HG02870 (cell line): ENCODE measurements at regions not wholly inside any gene's neighbourhood (a gene's known extent, or its start where the extent isn't known, plus 50 kb on each side); places are given as distances from the start of the nearest gene placed in this dataset.
"Not testable (repeated sequence)": the region's sequence is repeated elsewhere in the genome, so short reads cannot be mapped to it uniquely, and the experiment has no call there.

ENCODE experiments used
- ATAC-seq: cut with Tn5 transposase; IDR thresholded peaks from one replicate; pipeline ENCODE4 v1.9.1; 2021; ENCODE audit warnings: mild to moderate bottlenecking, moderate library complexity; ENCODE audit not compliant: unreplicated experiment

- ATAC-seq: no peak
Measured at GRCh38 chr9:126056312-126057021, 270.2 kb upstream of the MVB12B start.

- ATAC-seq: no peak
Measured at GRCh38 chr9:126057121-126057825, 269.4 kb upstream of the MVB12B start.

- ATAC-seq: no peak
Measured at GRCh38 chr9:126058011-126058531, 268.6 kb upstream of the MVB12B start.

GRCh38 chr9:126058591-126058990 lies 268.0 kb upstream of the MVB12B start:
- no peak for ATAC-seq

- ATAC-seq: no peak
Measured at GRCh38 chr9:126061575-126061974, 265.1 kb upstream of the MVB12B start.

GRCh38 chr9:126062158-126062886 lies 264.3 kb upstream of the MVB12B start:
- ATAC-seq: no peak

GRCh38 chr9:126063326-126063725 lies 263.3 kb upstream of the MVB12B start:
- no peak for ATAC-seq

- ATAC-seq: no peak
Measured at GRCh38 chr9:126066131-126066530, 260.5 kb upstream of the MVB12B start.

- no peak for ATAC-seq
Measured at GRCh38 chr9:126067031-126067734, 259.4 kb upstream of the MVB12B start.

- ATAC-seq: no peak
Measured at GRCh38 chr9:126068534-126069230, 257.9 kb upstream of the MVB12B start.

- ATAC-seq: no peak
Measured at GRCh38 chr9:126069400-126069955, 257.2 kb upstream of the MVB12B start.

GRCh38 chr9:126070058-126070655 lies 256.5 kb upstream of the MVB12B start:
- no peak for ATAC-seq

GRCh38 chr9:126071076-126071750 lies 255.4 kb upstream of the MVB12B start:
- no peak for ATAC-seq

- not testable (repeated sequence) for ATAC-seq
Measured at GRCh38 chr9:126077656-126078055, 249.0 kb upstream of the MVB12B start.

GRCh38 chr9:126080641-126081040 lies 246.0 kb upstream of the MVB12B start:
- no peak for ATAC-seq

GRCh38 chr9:126081746-126082145 lies 244.9 kb upstream of the MVB12B start:
- no peak for ATAC-seq

GRCh38 chr9:126084008-126084407 lies 242.6 kb upstream of the MVB12B start:
- no peak for ATAC-seq

- ATAC-seq: no peak
Measured at GRCh38 chr9:126084696-126085095, 241.9 kb upstream of the MVB12B start.

- ATAC-seq: no peak
Measured at GRCh38 chr9:126085170-126085569, 241.5 kb upstream of the MVB12B start.
